HG03457 (cell line): ENCODE measurements at regions not wholly inside any gene's neighbourhood (a gene's known extent, or its start where the extent isn't known, plus 50 kb on each side); places are given as distances from the start of the nearest gene placed in this dataset.
"Not testable (repeated sequence)": the region's sequence is repeated elsewhere in the genome, so short reads cannot be mapped to it uniquely, and the experiment has no call there.

Experiments
- ATAC-seq: cut with Tn5 transposase; IDR thresholded peaks from one replicate; pipeline ENCODE4 v1.9.1; 2021; ENCODE audit warnings: moderate number of reproducible peaks; ENCODE audit not compliant: unreplicated experiment

GRCh38 chr12:89230376-89231315 lies 121.7 kb downstream of the DUSP6 start:
- no peak for ATAC-seq

GRCh38 chr12:89228491-89228890 lies 123.8 kb downstream of the DUSP6 start:
- no peak for ATAC-seq

DNA sequence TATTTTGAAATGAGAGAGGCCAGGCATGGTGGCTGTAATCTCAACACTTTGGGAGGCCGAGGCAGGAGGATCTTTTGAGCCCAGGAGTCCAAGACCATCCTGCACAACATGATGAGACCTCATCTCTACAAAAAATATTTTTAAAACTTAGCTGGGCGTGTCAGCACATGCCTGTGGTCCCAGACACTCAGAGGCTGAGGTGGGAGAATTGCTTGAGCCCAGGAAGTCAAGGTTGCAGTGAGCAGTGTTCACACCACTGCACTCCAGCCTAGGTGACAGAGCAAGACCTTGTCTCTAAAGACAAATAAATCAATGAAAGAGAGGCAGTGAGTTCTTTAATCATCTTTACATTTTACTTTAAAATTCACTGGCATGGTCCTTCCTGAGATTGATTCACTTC lies 124.5 kb downstream of the DUSP6 start:
- ATAC-seq = no peak

- ATAC-seq = no peak
Measured at GRCh38 chr12:89225808-89226411, 126.4 kb downstream of the DUSP6 start.

- ATAC-seq = no peak
Measured at GRCh38 chr12:89225401-89225800, 126.9 kb downstream of the DUSP6 start.

DNA sequence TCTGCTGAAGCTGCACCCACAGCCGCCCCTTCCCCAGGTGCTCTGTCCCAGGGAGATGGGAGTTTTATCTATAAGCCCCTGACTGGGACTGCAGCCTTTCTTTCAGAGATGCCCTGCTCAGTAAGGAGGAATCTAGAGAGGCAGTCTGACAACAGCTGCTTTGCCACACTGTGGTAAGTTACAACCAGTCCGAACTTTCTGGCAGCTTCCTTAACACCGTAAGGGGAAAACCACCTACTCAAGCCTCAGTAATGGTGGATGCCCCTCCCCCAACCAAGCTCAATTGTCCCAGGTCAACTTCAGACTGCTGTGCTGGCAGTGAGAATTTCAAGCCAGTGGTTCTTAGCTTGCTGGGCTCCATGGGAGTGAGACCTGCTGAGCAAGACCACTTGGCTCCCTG lies 129.7 kb downstream of the DUSP6 start:
- not testable (repeated sequence) for ATAC-seq

- no peak for ATAC-seq
Measured at GRCh38 chr12:89217472-89217871, 134.8 kb downstream of the DUSP6 start.

GRCh38 chr12:89216211-89216952 lies 135.9 kb downstream of the DUSP6 start:
- ATAC-seq = no peak

DNA sequence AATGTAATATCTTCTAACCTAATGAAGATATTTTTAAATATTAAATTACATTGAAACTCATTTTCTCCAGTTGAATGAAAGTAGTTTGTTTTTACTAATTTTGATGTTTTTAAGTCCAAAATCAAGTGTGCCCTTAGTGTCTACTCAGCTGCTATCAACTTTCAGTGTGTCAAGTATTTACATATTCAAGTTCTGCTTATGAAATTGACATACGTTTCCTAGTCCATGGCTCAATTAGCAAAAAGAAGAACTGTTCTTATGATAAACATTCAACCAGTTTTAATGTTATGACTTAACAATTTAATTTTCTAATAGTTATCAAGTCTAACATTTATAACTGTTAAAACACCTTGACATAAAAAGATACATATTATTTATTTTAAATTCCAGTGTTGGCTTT lies 137.1 kb downstream of the DUSP6 start:
- no peak for ATAC-seq

DNA sequence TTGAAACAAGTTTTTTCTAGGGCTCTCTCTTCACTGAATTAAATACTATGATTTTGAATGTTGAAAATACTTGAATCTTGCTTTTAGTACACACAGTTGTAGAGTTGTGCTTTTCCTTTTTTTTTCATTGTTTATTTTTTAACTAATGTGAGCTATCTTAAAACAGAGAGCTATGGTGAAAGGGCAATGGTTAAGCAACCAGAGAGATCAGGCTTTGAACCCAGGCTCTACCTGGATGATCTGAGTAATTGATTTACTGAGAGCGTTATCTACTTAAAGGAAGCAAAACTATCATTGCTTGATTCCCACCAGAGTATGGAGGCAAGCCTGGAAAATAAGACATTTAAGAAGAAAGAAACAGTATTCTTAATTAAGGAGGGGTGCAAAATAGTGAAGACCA lies 138.6 kb downstream of the DUSP6 start:
- ATAC-seq = no peak

GRCh38 chr12:89213139-89213538 lies 139.2 kb downstream of the DUSP6 start:
- no peak for ATAC-seq

DNA sequence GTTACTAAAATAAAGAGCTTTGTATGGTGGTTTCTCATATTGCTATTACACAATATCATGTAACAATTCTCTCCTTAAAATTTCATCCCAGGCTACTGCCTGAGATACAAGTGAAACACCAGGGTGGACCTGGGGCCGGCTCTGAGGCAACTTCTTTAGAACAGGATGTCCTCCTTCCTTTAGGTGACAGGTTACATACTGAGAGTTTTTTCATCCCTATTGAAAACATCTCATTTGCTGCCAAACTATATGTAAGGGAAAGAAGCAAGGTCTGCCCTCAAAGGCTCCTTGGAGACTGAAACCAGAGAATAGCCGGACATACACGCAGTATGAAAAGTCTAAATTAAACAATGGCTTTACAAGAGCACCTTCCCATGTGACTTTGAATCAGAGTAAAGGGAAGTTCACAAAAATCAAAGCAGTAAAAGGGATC lies 139.9 kb downstream of the DUSP6 start:
- no peak for ATAC-seq

DNA sequence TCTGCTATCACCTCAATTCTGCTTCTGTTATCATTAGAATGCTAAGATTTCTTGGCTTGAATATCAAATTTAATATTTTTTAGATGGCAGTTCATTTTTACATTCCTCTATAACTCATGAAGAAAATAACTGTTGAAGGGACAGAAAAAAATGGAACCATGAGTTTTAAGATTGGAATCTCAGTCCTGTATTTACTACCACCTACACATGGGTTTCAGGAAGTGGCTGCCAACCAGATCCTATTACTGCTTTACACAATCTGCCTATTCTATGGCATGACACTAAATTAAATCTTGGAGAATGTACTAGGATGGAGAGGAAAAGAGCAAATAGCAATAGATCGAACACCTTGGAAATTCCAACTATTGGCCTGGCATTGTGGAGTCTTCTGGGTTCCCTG lies 140.8 kb downstream of the DUSP6 start:
- no peak for ATAC-seq

DNA sequence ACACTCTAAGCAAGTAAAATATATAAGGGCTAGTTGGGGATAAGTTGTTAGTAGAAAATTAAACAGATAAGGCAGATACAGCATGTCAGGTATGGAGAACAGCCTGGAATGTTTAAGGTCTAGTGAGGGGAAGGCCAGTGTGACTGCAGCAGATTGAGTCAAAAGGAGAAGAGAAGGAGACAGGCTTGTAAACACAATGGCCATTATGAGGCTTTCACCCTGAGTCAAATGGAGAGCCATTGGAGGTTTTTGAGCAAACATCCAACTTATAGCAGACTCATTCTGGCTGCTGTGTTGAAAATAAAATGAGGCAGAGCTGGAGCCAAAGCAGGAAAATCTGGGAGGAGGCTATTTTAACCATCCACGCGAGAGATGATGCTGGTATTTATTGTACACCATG lies 142.0 kb downstream of the DUSP6 start:
- ATAC-seq = no peak

DNA sequence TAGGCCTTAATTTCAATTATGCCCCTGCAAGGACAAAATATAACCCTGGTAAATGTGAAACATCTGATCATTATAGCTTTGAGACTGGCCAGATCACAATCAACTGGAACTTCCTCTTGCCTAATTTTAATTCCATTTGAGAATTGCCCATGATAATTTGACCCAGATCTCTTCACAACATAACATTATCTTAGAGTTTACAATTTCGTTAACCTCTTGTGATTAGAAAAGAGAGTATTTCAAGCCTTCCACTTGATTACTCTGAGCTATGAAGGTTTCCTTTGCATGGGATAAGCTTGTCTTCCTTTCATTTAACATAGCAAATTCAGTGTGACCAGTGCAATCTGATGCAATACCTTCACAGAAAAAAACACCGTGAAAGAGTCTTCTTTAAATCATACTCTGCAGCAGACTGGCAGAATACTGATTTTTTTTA lies 143.6 kb downstream of the DUSP6 start:
- no peak for ATAC-seq

DNA sequence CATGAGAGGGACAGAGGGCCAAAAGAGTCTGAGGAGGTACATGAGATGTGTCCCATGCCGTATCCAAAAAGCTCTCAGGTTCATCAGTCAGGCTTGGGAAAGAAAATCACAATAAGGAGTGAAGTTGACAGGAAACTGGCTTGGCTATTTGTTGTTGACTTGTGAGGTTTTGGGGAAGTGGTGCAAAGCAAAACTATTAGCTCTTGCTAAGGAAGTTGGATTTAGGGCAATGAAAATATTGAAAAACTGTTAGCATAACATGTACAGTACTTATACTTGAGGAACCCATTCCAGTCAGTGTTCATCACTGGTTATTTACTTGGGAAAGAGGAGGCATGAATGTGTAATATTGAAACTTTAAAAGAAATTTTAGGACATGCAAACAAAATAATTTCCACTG lies 145.9 kb downstream of the DUSP6 start:
- no peak for ATAC-seq

- ATAC-seq = no peak
Measured at GRCh38 chr12:89205517-89205916, 146.8 kb downstream of the DUSP6 start.

GRCh38 chr12:89203144-89203543 lies 149.2 kb downstream of the DUSP6 start:
- ATAC-seq = no peak

GRCh38 chr12:89200217-89200616 lies 152.1 kb downstream of the DUSP6 start:
- no peak for ATAC-seq

DNA sequence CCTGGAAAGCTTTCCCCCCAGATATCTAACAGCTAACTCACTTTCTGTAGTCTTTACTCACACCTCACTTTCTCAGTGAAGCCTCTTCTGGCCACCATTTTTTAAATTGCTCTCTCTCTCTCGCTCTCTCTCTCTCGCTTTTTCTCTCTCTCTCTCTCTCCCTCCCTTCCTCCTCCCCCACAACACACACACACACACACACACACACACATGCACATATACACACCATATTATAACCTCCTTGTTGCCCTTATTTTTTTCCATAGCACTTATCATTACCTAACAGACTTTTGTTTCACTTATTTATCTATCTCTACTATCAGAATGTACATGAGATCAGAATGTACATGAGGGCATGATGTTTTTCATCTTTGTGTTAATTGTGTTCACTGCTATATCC lies 156.8 kb downstream of the DUSP6 start:
- no peak for ATAC-seq

DNA sequence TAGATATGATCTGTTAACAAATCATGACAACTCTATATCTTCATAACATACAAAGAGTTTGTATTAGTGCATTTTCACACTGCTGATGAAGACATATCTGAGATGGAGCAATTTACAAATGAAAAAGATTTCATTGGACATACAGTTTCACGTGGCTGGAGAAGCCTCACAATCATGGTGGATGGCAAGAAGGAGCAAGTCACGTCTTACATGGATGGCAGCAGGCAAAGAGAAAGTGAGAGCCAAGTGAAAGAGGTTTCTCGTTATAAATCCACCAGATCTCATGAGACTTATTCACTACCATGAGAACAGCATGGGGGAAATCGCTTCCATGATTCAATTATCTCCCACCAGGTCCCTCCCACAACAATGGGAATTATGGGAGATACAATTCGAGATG lies 157.6 kb downstream of the DUSP6 start:
- ATAC-seq = no peak

DNA sequence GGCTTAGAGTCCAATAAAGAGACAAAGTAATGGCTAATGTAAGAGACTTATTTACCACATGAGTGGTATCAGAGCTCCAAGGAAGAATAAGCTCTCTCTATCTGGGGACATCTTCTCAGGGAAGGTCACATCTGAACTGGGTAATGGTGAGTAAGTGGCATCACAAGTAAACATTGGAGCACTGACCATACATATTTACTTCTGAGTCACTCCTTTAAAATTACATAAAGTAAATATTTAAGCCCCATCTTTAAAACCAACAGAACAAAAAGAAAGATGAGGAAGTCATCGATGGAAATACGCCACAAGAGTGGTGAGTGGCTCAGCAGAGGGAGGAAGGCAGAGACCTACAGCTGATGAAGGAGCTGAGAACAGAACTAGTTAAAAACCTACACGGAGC lies 159.9 kb downstream of the DUSP6 start:
- no peak for ATAC-seq
